MCF 10A (cell line): ENCODE measurements at regions not wholly inside any gene's neighbourhood (a gene's known extent, or its start where the extent isn't known, plus 50 kb on each side); places are given as distances from the start of the nearest gene placed in this dataset.
A peak's percentile ranks its signal among the peaks of the same experiment; 100 is the strongest.

Experiments
- BruUV-seq: library from RNA; stranded (reverse); fragments of 400-500 nt; replicated peaks from 2 replicates; lab custom pipeline; 2021; lab: Mats Ljungman, UMichigan
- CTCF ChIA-PET: fragments of 300-600 bp; sonication (Branson Sonifier 250); formaldehyde crosslinking; extraction: SDS; loops from one replicate; lab custom pipeline; 2021; ENCODE audit warnings: antibody characterized with exemption, inconsistent platforms; lab: Yijun Ruan, JAX
- POLR2A ChIA-PET: fragments of 300-600, 350-650 bp; sonication (Branson Sonifier 250); formaldehyde crosslinking; extraction: SDS; loops from one replicate; lab custom pipeline; 2020; ENCODE audit warnings: antibody characterized with exemption, inconsistent platforms; lab: Yijun Ruan, JAX
- DNase-seq: peaks from one replicate; pipeline ENCODE4 v3.0.0-alpha.2; 2018; ENCODE audit not compliant: unreplicated experiment
- H3K27ac Mint-ChIP-seq: one replicate; pipeline ENCODE4 v1.8.0; 2022; ENCODE audit warnings: mild to moderate bottlenecking, low read depth, mixed read lengths; ENCODE audit not compliant: unreplicated experiment
- H3K27me3 Mint-ChIP-seq: one replicate; pipeline ENCODE4 v1.8.0; 2022; ENCODE audit warnings: mixed read lengths; ENCODE audit not compliant: insufficient read depth, unreplicated experiment
- H3K36me3 Mint-ChIP-seq: one replicate; pipeline ENCODE4 v1.8.0; 2022; ENCODE audit warnings: mild to moderate bottlenecking, moderate library complexity, mixed read lengths; ENCODE audit not compliant: insufficient read depth, unreplicated experiment
- H3K4me1 Mint-ChIP-seq: one replicate; pipeline ENCODE4 v1.8.0; 2022; ENCODE audit warnings: mixed read lengths; ENCODE audit not compliant: insufficient read depth, unreplicated experiment
- H3K4me3 Mint-ChIP-seq: one replicate; pipeline ENCODE4 v1.8.0; 2022; ENCODE audit warnings: mild to moderate bottlenecking, moderate library complexity, mixed read lengths; ENCODE audit not compliant: unreplicated experiment
- H3K9me3 Mint-ChIP-seq: one replicate; pipeline ENCODE4 v1.8.0; 2022; ENCODE audit warnings: mixed read lengths; ENCODE audit not compliant: unreplicated experiment
- CTCF ChIP-seq: fragments of 200-600 bp; IDR thresholded peaks from one replicate; pipeline ENCODE4 v1.8.0; 2022; ENCODE audit warnings: antibody characterized with exemption, mild to moderate bottlenecking; ENCODE audit not compliant: unreplicated experiment
- intact Hi-C: fragments of 100-400 bp; cut with micrococcal nuclease; formaldehyde crosslinking; loops from 2 replicates; pipeline ENCODE4 v1.14.1; 2022

- Mint-ChIP-seq H3K27me3 (no peaks in the 10 kb centered on the region), H3K4me1 (no peaks in the 10 kb centered on the region), H3K36me3 (no peaks in the 10 kb centered on the region), H3K9me3 (no peaks in the 10 kb centered on the region), H3K4me3 (no peak overlapping the region), H3K27ac (no peak overlapping the region)
- CTCF ChIA-PET: interaction anchor here (0.7 kb wide), 1 partner anchor 75 kb away, joined by 3 read pairs; no protein-coding TSS in a partner anchor
- intact Hi-C loops: no loop called here
- no TSS peak for BruUV-seq
- POLR2A ChIA-PET: no interaction called here
- no peak for TF ChIP-seq CTCF
- no peak for DNase-seq
Measured at GRCh38 chr4:137922721-137923120, 319.4 kb downstream of the SLC7A11 start.

GRCh38 chr4:137909529-137910309, 332.4 kb downstream of the SLC7A11 start:
- peak; percentile 53 for DNase-seq
- Mint-ChIP-seq H3K4me3 (no peak overlapping the region), H3K27me3 (no peaks in the 10 kb centered on the region), H3K9me3 (no peaks in the 10 kb centered on the region), H3K4me1 (peaks cover 11% of the 10 kb centered on the region), H3K27ac (no peak overlapping the region), H3K36me3 (no peaks in the 10 kb centered on the region)
- no peak for TF ChIP-seq CTCF
- ChIA-PET POLR2A (no interaction called here), CTCF (interaction anchor here (0.6 kb wide), 1 partner anchor 10 kb away, joined by 3 read pairs; no protein-coding TSS in a partner anchor)
- no TSS peak for BruUV-seq
- intact Hi-C loops: no loop called here

GRCh38 chr4:137905930-137906329, 336.2 kb downstream of the SLC7A11 start:
- Mint-ChIP-seq H3K27ac (no peak overlapping the region), H3K27me3 (no peaks in the 10 kb centered on the region), H3K4me1 (peaks cover 11% of the 10 kb centered on the region), H3K4me3 (no peak overlapping the region), H3K9me3 (no peaks in the 10 kb centered on the region), H3K36me3 (no peaks in the 10 kb centered on the region)
- POLR2A ChIA-PET: no interaction called here
- BruUV-seq: no TSS peak
- TF ChIP-seq CTCF: no peak
- no peak for DNase-seq
- CTCF ChIA-PET: interaction anchor here (1.1 kb wide), 1 partner anchor 22 kb away, joined by 3 read pairs; no protein-coding TSS in a partner anchor
- intact Hi-C loops: no loop called here

- H3K9me3 Mint-ChIP-seq: no peaks in the 10 kb centered on the region
Measured at GRCh38 chr4:137901114-137901513, 341.0 kb downstream of the SLC7A11 start.

More at GRCh38 chr4:137901114-137901513, 341.0 kb downstream of the SLC7A11 start:
- TF ChIP-seq CTCF: no peak
- Mint-ChIP-seq H3K27me3 (no peaks in the 10 kb centered on the region), H3K4me3 (no peak overlapping the region), H3K4me1 (peaks cover 9% of the 10 kb centered on the region), H3K27ac (no peak overlapping the region), H3K36me3 (no peaks in the 10 kb centered on the region)
- no TSS peak for BruUV-seq
- ChIA-PET CTCF (no interaction called here), POLR2A (no interaction called here)
- intact Hi-C loops: no loop called here
- DNase-seq: no peak
